H1 (cell line): ENCODE measurements at regions not wholly inside any gene's neighbourhood (a gene's known extent, or its start where the extent isn't known, plus 50 kb on each side); places are given as distances from the start of the nearest gene placed in this dataset.

Experiments
- ATF3 ChIP-seq: IDR thresholded peaks from 2 replicates; pipeline ENCODE4 v1.6.1; 2011; ENCODE audit warnings: low read depth, mild to moderate bottlenecking, low read length; ENCODE audit not compliant: insufficient read depth
- KDM1A ChIP-seq: fragments of 200-600, 300-600 bp; sonication (generic); IDR thresholded peaks from 2 replicates; pipeline ENCODE4 v1.7.1; 2016; ENCODE audit warnings: mild to moderate bottlenecking, low read length, borderline replicate concordance
- RXRA ChIP-seq: IDR thresholded peaks from 2 replicates; pipeline ENCODE4 v1.6.1; 2011; ENCODE audit warnings: low read depth, mild to moderate bottlenecking, low read length, moderate library complexity; ENCODE audit not compliant: insufficient read depth

- no peak for TF ChIP-seq KDM1A
- no peak for TF ChIP-seq ATF3
- TF ChIP-seq RXRA = no peak
Measured at GRCh38 chr4:145324161-145324560, 143.8 kb upstream of the OTUD4 start (continued).
